Amygdala (tissue), 56 donors: ENCODE measurements at regions not wholly inside any gene's neighbourhood (a gene's known extent, or its start where the extent isn't known, plus 50 kb on each side); places are given as distances from the start of the nearest gene placed in this dataset.
A peak's percentile ranks its signal among the peaks of the same experiment; 100 is the strongest.

Experiments
- DNase-seq, 56 donors: peaks; one replicate each; lab custom pipeline; 2025; lab: John Stamatoyannopoulos, UW

DNA sequence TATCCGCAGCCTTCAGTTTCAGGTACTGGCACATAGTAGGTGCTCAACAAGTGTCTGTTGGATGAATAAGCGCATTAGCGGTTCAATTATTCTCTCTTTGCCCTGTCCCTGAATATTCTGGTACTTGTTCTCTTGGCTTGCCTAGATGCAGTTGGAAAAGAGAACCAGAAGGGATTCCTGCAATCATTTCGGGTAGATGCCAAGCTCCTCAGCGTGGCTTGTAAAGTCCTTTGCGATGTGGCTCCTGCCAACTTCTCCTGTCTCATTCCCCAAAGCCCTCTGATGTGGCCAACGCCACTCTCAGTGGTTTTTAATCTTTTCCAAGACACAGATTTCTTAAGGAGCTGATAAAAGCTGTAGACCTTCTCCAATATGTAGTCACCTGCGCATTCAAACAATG, 230.3 kb downstream of the SUDS3 start:
- no peak for DNase-seq

DNA sequence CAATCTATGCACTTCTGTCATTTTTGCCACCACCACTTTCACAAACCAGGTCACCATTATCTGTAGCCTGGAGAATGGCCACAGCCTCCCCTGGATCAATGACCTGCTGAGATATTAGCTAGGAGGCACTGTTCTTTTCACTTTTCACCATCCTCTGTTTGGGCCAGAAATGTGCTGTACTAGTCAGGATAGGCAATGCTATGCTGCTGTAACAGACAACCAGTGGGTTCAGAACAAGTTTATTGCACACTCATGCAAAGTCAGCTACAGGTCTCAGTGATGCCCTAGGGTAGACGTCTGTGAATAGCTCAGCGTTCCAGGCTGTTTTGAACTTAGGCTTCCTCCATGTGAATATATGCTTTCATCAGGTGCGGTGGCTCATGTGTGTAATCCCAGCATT, 231.5 kb downstream of the SUDS3 start:
- DNase-seq: no peak

DNA sequence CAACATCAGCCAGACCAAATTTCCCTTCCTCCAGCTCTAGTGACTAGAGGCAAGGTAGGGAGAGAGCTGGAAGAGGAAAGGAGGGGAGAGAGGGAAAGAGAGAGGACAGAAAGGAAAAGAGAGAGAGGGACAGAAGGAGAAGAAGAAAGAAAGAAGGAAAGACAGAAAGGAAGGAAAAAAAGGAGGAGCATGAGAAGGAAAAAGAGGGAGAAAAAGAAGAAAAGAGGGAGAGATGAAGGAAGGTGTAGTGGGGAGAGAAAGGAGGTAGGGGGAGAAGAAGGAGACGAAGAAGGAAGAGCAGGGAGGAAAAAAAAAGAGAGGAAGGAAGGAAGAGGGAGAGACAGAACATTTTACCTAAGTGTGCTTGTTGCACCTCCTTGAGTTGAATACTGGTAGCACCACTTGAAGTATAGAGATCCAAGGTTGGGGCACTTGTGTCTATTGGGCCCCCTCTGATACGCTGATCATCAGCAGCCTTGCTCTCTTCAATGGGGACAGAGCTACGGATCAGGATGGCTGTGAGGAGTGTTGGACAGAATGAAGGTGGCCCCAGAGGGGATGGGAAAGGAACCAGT, 232.5 kb downstream of the SUDS3 start:
- DNase-seq: no peak

DNA sequence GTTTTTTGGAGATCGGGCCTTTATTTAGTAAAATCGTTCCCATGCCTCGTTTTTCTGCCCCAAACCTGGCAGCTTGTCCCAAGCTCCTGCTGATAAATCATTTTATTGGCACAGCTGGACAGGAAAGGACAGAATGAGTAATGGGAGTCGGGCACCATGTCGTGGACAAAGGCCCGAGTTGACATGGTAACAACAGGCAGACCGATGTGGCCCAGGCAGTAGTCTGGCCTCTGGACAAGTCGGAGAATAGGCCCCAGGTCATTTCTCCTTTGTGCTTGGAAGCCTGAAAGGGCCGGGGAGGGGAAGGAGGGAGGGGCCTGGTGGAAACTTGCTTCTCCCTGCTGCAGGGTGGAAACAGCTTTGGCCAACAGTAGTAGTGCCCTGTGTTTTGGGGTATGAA, 234.9 kb downstream of the SUDS3 start:
- DNase-seq: peak in 19 of 56 donors; percentile 1 to 52 (median 6)

DNA sequence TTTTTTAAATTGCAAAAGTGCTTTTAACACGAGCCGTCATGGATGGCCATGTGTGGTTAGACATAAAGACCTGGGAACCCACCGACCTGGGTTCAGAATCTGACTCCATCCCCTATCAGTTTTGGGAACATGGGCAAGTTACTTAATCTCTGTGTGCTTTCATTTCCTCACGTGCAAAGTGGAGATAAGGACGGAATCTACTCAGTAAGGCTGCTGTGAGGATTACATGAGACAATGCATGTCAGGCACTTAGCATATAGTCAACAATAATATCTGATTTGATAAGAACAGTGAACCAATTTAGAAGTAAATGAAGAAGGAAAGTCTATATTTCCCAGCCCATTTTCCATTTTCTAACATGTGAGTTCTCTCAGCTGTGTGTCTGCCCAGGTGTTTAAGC, 235.4 kb downstream of the SUDS3 start:
- no peak for DNase-seq

DNA sequence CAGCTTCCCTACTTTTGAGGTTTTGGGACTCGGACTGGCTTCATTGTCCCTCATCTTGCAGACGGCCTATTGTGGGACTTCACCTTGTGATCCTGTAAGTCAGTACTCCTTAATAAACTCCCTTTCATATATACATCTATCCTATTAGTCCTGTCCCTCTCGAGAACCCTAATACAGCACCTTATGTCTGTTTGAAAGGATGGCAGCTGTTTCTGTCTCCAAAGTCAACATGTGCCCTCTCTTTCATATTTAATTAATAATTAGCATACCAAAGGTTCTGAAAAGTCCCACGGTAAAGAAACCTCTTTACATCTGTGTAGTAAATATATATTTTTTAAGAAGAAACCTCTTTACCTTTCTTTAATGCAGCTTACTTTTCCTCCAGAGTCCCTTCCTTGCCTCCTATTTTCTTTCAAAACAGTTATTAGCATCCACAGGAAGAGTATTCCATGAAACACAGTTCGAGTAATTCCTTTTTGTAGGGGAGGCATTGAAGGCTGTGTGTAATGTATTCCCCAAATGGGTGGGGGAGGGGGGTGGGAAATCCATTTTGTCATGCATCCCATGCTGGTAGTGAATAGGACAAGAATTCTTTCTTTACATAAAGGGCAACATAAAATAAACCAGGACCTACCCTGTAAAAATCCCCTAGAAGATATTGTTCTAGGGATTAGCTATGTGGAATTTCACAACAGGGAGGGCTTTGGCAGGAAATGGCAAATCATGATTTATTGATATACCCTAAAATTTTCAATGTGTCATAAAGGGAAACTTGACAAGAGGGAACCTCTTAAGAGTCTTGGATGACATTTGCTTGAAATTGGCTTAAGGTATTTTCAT, 241.5 kb downstream of the SUDS3 start:
- no peak for DNase-seq

DNA sequence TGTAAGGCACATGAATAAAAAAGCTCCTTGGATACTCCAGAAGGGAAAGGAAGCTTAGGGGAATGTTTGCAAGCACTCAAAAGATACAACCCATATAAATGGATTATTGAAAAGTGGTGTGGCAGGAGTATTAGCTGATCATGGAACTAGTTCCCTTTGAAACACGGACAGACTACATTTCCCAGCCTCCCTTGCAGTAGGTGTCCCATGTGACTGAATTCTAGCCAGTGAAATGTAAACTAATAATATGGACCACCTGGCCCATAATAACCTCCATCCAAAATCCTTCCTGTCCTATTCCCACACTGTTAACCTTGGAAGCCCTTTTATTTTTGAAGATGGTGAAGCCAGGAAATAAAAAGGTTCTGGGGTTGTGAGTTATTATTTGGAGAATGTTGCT, 242.3 kb downstream of the SUDS3 start:
- no peak for DNase-seq

DNA sequence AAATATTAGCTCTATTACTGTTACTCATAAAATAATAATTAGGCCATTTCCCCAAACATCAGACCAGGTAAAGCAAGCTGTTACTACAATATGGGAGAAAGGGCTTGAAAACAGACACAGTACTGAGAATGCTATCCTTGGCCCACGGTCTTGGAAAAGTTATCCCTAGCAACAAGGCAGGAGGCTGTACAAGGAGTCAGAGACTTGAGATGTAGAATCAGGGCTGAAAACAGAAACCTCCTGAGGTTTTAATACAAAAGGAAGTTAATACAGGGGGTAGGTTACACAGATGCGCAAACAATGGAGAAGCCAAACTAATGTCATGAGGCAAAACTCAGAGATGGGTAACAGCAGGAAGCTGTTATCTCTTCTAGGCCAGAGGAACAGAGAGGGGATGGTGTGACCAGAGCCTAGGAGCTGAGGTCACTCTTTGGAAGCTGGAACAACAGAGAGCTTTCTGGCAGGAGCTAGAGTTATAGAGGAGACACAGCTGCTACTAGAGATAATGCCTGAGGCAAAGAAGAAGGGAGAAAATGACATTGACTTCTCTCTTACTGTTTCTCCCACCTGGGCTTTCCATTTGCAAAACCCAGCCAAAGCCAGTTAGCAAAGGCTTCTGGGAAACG, 248.8 kb downstream of the SUDS3 start:
- DNase-seq: no peak

DNA sequence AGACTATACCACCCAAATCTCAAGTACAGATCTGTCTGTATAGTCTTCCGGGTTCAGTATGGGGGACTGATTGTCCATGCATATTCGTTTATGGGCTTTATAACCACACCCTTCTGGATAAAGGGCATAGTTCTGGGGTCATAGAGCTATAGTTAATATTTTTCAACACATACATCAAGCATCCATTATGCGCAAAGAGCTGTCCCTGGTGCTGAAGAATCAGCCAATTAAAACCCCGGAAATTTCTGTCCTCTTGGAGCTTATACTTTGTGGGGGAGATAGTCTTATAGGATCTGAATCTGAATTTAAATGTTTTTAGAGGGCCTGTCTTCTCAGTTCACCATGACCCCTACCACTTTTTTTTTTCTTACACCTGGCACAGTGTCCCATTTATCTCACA, 256.7 kb downstream of the SUDS3 start:
- DNase-seq: no peak

DNA sequence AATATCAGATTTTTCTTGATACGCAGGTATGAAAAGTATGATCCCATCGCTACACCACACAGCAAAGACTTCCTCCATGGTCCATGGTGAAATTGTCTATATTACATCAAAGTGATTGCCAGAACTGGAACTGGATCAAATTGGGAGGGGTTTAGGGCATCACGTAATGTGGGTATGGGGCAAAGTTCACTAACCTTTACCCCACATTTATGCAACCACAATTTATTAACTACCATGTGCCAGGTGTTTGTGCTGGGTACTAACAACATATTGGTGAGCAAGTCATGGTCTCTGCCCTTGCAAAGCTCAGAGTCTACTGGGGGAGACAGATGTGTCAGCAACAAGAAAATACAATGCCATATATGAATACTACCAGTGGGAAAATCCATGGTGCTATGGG, 258.9 kb downstream of the SUDS3 start:
- no peak for DNase-seq

DNA sequence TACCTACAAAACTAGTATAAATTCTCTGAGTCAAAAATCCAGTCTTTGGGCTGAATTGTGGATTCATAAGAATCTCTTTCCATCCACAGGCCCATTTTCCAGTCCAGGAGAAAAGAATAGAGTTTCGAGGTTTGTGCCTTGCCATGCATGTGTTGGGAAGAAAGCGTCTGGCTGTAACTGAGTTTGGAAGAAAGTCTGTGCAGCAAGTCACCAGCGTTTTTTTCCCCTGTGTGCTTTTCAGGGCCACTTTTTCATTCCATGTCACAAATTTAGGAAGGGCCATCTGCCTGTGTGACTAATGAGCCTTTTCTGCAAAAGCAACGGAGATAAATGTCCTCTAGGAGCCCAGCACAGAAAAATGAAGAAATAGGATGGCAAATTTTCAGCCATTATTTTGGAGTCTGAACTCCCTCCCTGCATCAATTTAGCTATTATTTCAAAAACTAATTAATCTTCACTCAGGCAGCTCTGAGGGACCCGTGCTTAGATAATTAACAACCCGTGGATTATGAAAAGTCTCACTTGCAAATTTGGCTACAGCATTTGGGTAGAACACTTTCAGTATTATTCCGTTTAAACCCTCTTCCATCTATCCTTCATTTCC, 261.5 kb downstream of the SUDS3 start:
- DNase-seq: peak in 5 of 56 donors; percentile 1 to 8 (median 5)

DNA sequence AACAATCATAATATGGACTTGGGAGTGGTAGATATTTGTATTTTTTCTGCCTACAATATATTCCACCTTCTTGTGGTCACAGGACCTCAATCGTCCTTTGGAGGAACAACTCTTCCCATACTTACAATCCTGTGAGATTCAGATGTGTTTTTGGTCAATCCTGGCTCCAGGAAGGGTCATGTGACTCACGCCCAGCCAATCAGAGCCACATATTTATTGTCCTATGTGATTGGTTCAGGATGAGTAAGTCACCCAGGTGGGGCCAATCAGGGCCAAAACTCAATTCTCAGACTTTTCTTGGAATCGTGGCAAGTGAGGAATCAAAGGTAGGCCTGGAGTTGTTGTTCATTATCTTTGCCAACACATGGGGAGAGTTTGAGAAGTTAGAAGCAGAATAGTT, 264.9 kb downstream of the SUDS3 start:
- no peak for DNase-seq

DNA sequence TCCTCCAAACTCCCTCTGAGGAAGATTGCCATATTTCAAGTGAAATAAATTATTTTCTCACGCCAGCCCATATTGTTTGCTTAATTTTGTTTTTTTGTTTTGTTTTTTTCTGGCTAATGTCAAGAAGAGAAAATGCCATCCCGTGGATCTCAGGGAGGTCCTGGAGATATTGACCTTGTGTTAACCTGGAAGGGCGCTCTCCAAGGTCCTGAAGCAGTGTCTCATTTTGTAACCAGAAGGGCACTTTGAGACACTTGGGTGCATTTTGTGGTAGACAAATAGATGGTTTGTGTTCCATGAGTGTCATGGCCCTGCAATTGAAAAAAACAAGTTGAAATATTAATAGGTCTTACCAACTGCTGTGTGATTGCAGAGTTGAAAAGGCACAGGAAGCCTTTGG, 268.9 kb downstream of the SUDS3 start:
- DNase-seq: no peak

DNA sequence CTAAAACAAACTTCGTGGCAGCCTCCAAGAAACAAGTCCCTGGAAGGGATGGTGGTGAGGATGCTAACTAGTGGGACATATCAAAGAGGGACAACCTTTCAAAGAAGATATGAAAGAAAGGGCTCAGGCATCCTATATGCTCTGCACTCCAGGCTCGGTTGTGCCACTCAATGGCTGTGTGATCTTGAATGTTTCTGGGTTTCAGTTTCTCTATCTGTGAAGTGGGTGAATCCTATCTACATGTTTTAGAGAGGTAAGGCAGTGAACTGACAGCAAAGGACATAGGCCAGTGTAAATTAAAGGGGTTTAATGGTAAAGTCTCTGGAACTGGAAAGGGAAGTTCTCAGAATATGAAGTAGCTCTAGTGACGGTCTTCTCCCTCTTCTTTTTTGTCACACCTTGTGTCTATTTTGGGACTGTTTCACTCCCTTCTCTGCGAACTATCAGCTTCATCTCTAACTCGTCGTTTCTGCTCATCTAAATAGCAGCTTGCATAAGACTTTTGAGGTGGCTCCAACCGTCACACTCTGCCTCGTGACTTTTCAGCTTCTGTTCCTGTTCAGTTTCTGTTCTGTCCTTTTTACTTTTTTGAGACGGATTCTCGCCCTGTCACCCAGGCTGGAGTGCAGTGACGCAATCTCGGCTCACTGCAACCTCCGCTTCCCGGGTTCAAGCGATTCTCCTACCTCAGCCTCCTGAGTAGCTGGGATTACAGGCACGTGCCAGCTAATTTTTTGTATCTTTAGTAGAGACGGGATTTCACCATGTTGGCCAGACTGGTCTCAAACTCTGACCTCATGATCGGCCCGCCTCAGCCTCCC, 273.6 kb downstream of the SUDS3 start:
- no peak for DNase-seq

DNA sequence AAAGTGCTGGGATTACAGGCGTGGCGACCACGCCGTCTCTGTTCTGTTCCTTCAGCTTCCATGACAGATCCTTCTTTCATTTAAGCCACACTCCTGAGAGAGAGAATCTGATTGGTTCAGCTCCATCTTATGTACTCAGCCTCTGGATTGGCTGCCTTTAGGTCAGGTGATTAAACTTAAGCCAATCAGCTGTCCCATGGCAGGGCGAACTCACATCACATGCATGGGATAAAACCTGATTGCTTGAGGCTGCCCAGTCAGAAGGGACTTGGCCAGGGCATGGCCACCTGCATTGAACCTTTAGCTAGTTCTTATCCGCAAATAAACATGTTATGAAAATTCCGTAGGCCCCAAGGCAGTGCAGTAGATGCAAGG, 274.2 kb downstream of the SUDS3 start:
- DNase-seq: no peak

DNA sequence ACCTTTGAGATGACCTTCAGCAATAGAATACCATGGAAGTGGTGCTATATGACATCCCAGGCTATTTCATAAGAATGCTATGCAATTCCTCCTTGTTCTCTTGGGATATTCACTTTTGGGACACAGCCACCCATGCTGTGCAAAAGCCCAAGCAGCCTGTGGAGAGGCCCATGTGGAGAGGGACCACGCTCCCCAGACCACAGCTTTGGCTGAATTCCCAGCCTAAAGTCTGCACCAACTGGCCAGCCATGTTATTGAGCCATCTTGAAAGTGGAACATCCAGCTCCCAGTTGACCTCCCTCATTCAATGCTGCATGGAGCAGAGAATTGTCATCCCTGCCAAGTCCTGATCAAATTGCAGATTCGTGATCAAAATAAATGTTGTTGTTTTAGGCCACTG, 275.1 kb downstream of the SUDS3 start:
- no peak for DNase-seq

DNA sequence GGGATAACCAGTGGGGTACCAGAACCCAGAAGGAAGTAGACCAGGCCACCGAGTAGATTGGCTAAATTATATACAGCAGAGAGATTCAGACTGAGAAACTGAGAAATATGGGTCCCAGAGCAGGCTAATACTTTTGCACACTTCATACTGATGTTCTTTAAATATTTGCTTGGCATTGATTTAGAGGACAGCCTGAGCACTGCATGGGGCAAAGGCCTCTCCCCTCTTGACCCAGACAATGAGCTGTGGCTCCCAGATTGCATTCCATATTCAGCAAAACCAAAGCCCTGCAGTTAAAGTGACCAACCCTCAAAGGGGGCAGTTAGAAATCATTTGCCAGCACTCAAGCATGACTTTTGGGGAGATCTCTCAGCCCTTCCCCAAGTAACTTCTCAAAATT, 279.2 kb downstream of the SUDS3 start:
- DNase-seq: no peak

DNA sequence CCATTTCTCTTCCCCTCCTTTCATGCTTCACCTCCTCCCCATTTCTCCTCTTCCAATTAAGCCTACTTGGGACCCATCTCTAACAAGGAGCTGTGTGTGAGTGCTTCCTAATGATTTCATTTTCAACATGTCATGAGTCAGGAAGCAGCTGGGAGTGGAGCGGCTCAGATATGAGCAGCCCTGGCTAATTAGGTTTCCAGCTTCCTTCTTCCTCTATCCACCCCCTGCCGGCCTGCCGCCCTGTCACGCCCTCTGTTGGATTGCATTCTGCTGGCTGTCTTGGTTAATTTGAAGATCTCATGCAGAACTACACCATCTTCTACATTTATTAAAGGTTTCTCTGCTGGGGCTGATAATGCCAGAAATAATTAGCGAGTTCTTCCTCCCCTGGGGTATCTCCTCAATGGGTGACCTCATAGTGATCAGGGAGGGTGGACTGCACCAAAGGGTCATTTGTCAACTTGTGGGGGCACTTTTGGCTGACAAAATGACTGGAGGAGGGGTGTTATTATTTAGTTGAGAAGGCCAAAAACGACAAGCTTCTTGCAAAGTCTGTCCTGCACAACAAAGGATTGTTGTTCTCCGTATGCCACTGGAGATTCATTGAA, 300.9 kb upstream of the SRRM4 start:
- DNase-seq: peak in 3 of 56 donors; percentile 1 to 5 (median 3)

DNA sequence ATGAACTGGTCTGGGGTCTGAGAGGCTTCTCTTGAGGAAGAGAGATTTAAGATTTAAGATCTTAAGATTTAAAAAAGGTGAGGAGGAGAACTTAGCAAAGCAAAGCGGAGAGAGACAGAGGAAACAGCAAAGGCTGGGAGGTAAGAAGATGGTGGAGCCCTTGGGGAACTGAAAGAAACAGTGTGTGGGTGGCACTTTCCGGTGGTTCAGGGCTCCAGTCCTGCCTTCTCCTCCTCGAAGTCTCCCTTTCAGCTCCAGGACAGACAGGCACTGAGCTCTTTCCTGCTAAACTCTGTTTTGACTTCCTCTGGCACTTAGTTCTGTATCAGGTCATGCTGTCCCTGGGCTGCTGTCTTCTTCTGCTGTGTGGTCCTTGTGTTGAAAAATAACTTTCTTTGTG, 298.7 kb upstream of the SRRM4 start:
- peak in 5 of 56 donors; percentile 0 to 31 (median 2) for DNase-seq

DNA sequence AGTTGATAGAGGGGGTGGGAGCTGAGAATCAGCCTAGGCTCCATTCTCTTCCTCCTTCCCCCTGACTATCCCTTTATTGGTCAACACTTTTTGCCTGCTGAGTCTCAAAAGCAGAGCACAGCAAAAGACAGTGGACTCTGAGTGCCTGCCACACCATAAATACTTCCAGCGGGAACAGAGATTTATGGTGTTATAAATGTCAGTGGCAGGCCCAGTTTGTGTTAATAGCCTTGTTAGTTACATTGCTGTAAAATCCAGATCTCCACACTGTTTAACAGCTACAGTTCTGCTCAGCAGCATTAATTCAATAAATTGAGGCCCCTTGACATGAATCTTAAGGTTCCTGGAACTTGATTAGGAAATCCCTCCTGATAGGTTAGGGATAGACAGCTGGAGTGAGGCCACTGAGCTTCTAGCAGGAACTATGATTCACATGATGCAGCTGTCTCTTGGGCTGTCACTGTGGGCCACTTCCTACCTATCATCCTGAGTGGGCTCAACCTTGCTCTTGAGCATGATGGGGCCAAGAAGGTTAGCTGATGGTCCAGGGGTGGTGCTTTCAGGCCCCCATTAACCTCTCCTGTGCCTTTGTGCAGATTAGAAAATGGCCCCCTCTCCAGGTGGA, 295.2 kb upstream of the SRRM4 start:
- DNase-seq: no peak
